Inflammatory macrophage treated with lipopolysaccharide for 1 hour (primary cell): ENCODE measurements at regions not wholly inside any gene's neighbourhood (a gene's known extent, or its start where the extent isn't known, plus 50 kb on each side); places are given as distances from the start of the nearest gene placed in this dataset.

ENCODE experiments used
- DNase-seq, 2 donors: peaks; one replicate each; pipeline ENCODE4 v3.0.0-alpha.2; 2020 to 2022

DNA sequence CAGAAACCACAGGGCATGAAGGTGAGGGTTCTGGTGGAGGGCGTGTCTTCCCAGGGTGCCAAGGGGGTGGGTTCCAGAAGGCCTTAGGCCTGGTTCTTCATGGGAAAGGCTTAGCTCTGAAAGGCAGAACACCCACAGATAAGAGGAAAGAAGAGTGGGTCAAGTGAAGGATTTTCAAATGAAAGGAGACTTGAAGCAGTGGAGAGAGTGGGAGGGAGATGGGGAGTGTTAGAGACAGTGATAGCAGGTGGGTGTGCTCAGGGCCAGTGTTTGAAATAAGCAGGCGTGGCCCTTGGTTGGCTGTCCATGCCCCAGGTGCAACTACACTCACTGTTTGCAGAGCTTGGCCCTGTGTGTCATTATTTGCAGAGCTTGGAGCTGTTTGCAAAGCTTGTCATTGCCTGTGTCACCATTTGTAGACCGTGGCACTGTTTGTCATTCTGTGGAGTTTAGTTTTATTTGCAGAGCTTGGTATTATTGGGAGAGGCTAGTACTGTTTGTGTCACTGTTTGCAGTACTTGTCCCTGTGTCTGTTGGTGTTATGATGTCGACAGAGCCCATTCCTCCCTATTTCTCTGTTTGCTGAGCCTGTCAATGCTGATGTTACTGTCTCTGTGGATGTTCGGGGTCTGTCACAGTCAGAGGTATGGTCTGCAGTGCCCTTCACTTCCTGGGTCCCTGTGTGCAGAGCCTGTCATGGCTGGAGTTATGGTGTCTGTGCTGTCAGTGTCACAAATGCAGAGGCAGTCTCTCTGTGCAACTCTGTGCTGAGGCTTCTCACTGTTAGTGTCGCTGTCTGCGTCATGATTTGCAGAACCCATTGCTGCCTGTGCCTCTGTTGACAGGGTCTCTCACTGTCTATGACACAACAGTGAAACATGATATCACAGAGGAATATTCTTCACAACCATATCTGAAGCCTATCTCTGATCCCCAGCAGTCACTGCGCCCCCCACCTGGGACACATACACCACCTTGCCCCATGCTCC lies 127.7 kb upstream of the LRFN2 start:
- no peak for DNase-seq

DNA sequence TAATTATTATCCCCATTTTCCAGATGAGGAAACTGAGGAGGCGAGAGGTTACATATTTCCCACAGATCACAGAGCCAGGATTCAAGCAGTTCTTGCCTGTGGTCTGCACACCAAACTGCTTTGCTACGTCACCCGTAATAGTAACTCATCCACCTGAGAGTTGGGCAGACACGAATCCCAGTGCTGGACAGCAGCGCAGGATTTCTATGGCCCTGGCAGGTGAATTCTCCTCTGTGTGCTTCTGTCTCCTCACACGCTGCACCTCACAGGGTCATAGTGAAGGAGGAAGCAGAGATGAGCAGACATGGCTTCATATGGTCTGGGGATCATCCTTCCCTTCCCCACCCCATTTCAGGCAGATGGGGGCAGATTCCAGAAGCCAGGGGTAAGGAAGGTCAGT lies 127.0 kb upstream of the LRFN2 start:
- no peak for DNase-seq

- DNase-seq: no peak
These were observed 126.0 kb upstream of the LRFN2 start for GRCh38 chr6:40713002-40713719.

GRCh38 chr6:40710626-40711330 lies 123.6 kb upstream of the LRFN2 start:
- DNase-seq: no peak

- no peak for DNase-seq
These were observed 120.9 kb upstream of the LRFN2 start for GRCh38 chr6:40708049-40708448.

GRCh38 chr6:40706178-40706577 lies 119.0 kb upstream of the LRFN2 start:
- no peak for DNase-seq

- no peak for DNase-seq
These were observed 118.2 kb upstream of the LRFN2 start for GRCh38 chr6:40705354-40705753.

DNA sequence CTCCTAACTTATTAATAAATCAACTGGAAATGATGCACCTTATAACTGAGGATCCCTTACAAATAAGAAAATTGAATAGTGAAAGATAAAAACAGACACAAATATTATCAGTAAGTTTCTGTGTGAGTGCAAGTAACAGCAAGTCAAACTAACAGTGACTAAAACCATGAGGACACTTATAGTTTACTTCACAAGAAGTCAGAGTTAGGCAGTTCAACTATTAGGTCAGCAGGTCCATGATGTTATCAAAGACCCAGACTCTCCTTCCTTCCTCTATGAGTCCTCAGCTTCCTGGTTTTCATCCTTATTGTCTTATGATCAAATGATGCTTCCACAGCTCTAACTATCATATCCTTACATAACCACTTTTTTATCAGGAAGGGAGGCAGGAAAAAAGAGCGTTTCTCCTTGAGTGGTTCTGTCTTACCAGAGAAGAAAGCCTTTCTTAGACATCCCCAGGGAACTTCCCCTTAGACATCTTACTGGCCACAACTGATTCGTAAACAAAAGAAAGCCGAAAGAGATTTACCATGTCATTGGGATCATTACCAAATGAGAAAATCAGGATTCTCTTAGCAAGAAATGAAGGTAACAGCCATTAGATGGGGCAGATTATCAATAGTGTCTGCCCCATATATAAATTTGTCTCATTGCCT lies 114.3 kb upstream of the LRFN2 start:
- DNase-seq: no peak

DNA sequence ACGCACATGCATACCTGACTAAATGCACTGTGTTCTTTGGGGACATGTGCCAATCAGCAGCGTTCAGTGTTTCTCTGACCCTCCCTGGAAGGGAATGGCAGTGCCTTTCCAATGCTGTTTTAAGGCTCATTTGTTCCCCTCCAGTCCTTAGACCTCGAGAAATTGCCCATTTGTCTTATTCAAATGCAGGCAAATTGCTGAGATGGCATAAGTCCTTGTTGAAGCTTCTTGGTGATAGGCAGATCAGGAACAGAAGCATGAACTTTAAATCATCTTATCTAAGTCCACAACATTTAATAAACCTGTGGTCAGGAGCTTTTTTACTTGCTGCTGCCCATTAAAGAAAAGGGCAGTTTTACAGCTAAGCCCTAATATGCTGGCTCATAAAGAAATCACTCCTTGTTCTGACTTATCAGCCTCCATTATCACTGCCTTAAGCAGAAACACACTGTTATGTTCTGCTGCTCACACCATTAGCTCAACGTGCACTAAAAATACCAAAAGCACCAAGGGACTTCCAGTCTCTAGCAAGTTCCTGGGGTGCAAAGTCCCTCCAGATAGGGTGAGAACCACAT lies 112.9 kb upstream of the LRFN2 start:
- DNase-seq: no peak

DNA sequence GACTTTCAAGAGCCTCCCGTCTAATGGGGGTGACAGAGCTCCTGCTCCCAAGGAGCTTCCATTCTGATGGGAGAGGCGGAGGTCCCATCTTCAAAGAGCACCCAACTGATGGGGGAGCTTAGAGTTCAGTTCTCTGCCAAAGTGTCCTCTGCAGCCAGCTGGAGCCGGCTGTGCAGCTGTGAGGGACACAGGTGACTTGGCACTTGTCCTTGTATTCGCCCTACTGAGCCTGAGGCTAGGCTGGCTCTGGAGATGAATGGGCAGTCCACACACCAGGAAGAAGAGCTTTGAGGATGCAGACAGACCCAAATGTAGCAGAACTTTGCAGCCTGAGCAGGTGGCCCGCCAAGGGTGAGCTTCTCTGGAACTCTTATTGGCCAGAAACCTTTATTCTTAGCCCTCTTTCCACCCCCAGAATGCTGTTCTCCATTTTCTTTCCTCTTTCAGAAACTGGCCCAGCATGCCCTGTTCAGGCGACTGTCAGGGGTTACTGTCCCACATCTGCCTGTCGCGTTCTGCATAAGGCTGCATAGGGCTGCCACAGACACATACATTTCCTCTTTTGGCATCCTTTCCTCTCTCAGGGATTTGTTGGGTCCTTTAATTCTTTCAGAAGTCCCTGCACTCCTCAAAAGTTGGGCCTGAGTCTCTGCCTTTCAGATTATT lies 108.7 kb upstream of the LRFN2 start:
- no peak for DNase-seq

DNA sequence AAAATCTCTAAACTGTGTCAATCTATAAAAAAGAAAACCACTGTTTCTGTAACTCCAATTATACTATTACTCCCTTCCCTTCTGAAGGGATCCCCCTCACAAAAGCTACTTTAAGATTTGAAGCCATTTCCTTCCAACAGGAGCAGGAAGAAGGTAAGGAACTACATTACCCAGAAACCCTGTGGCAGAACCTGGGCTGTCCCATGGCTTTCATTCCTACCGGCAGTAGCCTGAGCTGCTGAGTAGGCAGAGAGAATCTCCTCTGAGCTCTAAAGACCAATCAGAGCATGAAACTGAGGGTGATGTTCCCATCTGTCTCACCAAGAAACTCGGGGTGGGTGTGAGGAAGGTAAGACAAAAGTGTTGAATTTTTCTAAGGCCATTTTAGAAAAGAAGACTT lies 108.0 kb upstream of the LRFN2 start:
- no peak for DNase-seq

DNA sequence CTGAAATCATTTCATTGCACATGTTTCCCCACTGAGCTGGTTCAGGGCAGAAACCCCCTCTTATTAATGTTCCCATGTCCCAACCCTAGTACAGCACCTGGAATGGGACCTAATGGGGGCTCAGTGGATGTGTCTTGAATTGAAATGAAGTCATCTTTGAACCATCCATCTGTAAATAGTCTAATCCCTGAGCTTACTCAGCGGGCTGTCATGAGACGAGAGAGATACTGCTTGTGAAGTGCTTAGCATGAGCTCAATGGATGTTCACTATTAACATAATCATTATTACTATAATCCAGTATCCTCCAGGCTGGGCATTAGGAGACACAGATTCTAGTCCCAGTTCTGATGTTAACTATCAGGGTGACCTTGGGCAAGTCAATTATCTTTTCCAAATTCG lies 106.6 kb upstream of the LRFN2 start:
- no peak for DNase-seq

DNA sequence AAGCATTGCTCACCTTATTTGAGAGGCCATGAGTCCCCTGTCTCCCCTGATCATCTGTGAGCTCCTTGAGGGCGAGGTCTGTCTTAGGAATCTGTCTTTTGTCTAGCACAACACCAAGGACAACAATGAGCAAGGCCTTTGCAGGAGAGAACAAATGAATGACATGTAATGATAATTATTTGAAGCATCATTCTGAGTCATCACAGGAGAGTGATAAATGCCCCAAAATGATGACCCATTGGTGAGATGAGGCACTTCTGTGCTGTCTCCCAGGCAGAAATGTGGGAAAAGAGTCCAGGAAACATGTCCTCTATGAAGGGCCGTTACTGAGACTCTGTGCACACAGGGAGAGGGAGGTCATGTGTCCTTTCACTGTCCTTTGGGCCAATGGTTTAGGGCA lies 105.2 kb upstream of the LRFN2 start:
- DNase-seq: no peak

- no peak for DNase-seq
These were observed 102.0 kb upstream of the LRFN2 start for GRCh38 chr6:40689185-40689584.

GRCh38 chr6:40688214-40688761 lies 101.1 kb upstream of the LRFN2 start:
- no peak for DNase-seq

DNA sequence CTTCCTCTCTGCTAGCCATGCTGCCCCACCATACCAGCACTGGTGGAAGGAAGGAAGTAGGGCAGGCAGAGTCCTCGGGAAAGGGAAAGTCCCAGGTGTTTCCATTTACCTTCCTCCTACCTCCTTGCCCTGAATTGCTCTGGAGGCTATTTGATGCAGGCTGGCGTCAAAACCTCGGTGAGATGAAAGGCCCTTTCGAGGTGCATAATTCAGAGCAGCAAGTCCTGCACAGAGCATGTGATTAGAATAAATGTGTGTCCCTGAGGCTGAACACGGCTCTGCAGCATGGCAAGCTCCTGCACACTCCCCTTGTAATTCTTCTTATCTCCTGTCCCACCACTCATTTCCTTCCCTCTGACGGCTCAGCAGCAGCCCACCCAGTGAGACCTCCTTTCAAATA lies 98.7 kb upstream of the LRFN2 start:
- DNase-seq: no peak

DNA sequence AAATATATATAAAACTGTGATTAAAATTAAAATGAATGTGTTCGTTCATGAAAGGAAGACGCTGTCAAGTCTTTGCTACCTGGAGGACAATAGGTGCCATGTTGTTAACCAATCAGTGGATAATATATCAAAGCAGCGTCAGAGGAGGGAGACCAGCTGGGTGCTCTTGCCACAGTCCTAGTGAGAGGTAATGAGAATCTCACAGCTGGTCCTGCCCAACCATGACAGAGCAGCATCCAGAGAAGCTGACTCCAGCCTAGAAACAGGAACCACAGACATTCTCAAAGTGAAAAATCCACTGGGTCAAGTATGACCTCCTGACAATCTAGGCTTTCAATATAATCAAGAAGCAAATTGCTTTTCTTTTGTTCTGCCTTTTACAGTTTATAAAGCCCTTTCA lies 94.5 kb upstream of the LRFN2 start:
- DNase-seq: no peak

DNA sequence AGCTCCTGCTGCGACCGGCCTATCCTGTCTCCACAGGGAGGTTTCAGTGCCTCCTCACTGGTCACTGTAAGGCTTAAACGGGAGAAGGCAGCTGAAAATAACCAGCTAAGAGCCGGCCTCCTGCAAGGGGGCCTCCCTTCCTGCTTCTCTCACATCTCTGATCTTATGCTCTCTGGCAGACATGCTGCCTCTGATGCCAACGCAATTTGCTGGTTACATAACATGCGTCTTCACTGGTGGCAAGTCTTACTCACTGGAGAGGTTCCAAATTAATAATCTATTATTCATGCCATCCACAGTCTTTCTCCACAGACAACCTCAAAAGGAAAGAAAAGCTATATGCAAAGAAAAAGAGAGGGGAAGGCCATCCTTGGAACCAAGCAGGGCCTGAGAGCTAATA lies 91.8 kb upstream of the LRFN2 start:
- no peak for DNase-seq

DNA sequence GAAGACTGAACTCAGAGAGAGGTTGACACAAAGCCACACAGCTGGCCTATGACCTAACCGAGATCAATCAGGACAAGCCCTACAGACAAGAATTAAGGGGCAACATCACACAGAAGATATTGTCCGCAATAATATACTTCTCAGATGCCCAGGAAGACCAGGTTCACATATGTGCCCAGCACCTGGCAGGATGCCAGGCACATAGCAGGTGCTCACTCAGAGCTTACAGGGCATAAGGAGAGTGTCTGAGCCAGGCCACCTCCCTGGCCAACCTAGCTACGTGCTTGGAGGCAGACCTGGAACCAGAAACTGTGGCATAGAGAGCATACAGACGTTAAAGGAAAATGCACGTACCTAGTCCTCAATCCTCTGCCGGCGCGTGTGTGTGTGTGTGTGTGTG lies 87.0 kb upstream of the LRFN2 start:
- DNase-seq: no peak

DNA sequence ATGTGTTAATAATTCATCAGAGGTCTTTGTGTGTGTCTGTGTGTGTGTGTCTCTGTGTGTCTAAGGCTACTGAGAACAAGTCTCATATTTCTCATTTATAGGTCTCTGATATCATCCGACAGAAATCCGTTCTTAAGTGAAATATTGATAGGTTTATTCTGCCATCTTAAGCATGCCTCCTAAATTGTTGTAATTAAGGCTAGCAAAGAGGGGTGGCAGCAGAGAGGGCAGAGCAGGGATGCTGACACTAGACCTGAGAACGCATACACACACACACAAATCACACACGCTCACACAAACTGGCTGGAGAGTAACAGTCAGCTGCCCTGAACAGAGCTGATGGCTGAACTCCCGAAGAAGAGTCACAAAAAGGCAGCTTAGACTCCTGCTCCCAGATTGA lies 84.9 kb upstream of the LRFN2 start:
- no peak for DNase-seq

DNA sequence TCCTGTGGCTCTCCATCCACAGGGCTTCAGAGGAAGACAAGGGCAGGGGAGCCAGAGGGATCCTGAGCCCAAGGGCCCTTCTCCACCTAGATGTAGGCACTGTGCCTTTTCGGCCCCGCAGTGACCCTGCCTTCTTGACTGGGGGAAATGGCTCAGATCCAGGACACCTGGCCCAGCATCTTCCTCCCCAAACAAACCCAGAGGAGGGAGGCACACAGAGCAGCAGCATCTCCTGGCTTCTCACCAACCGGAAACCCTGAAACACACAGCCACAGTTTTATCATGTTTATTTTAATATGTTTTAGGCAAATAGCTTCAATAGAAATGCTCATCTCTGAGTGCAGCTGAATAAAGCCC lies 84.5 kb upstream of the LRFN2 start:
- DNase-seq: no peak
